ENCODE measurements at regions not wholly inside any gene's neighbourhood (a gene's known extent, or its start where the extent isn't known, plus 50 kb on each side); places are given as distances from the start of the nearest gene placed in this dataset.

DNA sequence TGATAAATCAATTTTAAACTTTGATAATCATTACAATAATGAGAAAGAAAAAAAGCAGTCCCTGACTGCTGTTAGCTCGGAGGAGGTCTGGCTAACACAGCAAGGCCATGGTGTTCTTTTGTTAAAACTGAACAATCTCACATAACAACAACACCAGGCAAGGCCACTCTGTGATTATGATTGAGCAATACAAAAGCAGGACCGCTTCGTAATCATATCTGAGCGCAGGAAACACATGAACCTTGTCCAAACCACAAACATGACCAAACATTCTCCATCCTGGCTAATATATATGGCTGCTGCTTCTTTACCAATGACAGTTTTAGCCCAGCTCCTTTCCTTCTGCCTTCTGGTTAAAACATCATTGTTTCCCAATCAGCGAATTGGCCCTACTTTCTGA is 76.8 kb upstream of the DDX53 start:
- TF ChIP-seq ETV6 (CRISPR knock-in tag; IDR thresholded peaks at IDR 0.05) = no peak
- TF ChIP-seq, protein P1, sequence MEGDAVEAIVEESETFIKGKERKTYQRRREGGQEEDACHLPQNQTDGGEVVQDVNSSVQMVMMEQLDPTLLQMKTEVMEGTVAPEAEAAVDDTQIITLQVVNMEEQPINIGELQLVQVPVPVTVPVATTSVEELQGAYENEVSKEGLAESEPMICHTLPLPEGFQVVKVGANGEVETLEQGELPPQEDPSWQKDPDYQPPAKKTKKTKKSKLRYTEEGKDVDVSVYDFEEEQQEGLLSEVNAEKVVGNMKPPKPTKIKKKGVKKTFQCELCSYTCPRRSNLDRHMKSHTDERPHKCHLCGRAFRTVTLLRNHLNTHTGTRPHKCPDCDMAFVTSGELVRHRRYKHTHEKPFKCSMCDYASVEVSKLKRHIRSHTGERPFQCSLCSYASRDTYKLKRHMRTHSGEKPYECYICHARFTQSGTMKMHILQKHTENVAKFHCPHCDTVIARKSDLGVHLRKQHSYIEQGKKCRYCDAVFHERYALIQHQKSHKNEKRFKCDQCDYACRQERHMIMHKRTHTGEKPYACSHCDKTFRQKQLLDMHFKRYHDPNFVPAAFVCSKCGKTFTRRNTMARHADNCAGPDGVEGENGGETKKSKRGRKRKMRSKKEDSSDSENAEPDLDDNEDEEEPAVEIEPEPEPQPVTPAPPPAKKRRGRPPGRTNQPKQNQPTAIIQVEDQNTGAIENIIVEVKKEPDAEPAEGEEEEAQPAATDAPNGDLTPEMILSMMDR (IDR thresholded peaks at IDR 0.05) = no peak
- TF ChIP-seq NFATC4 (CRISPR knock-in tag; IDR thresholded peaks at IDR 0.05) = no peak
- no peak for TF ChIP-seq SMAD3 (CRISPR knock-in tag; IDR thresholded peaks at IDR 0.05; ENCODE audit: borderline replicate concordance)
- TF ChIP-seq USF1 (CRISPR knock-in tag; IDR thresholded peaks at IDR 0.05) = no peak
- TF ChIP-seq ATF6 (CRISPR knock-in tag; IDR thresholded peaks at IDR 0.05) = no peak

Data from WTC11 (cell line).